GM21515 (cell line): ENCODE measurements at regions not wholly inside any gene's neighbourhood (a gene's known extent, or its start where the extent isn't known, plus 50 kb on each side); places are given as distances from the start of the nearest gene placed in this dataset.
"Not testable (repeated sequence)": the region's sequence is repeated elsewhere in the genome, so short reads cannot be mapped to it uniquely, and the experiment has no call there.

ENCODE experiments used
- ATAC-seq: cut with Tn5 transposase; IDR thresholded peaks from one replicate; pipeline ENCODE4 v1.9.1; 2021; ENCODE audit not compliant: unreplicated experiment

- no peak for ATAC-seq
Observed at GRCh38 chr18:60888071-60888624, 445.1 kb upstream of the CDH20 start.

- ATAC-seq = no peak
Observed at GRCh38 chr18:60889442-60889841, 443.8 kb upstream of the CDH20 start.

- ATAC-seq = no peak
Observed at GRCh38 chr18:60891936-60892335, 441.3 kb upstream of the CDH20 start.

- ATAC-seq = no peak
Observed at GRCh38 chr18:60892441-60892840, 440.8 kb upstream of the CDH20 start.

- ATAC-seq = no peak
Observed at GRCh38 chr18:60892855-60893254, 440.4 kb upstream of the CDH20 start.

- no peak for ATAC-seq
Observed at GRCh38 chr18:60893355-60894097, 439.7 kb upstream of the CDH20 start.

GRCh38 chr18:60894254-60894945 is 438.8 kb upstream of the CDH20 start:
- no peak for ATAC-seq

- no peak for ATAC-seq
Observed at GRCh38 chr18:60895181-60895580, 438.0 kb upstream of the CDH20 start.

- no peak for ATAC-seq
Observed at GRCh38 chr18:60898111-60898510, 435.1 kb upstream of the CDH20 start.

- no peak for ATAC-seq
Observed at GRCh38 chr18:60905699-60906098, 427.5 kb upstream of the CDH20 start.

GRCh38 chr18:60910534-60910933 is 422.7 kb upstream of the CDH20 start:
- ATAC-seq = no peak

- ATAC-seq = no peak
Observed at GRCh38 chr18:60911504-60911903, 421.7 kb upstream of the CDH20 start.

GRCh38 chr18:60915160-60915559 is 418.1 kb upstream of the CDH20 start:
- ATAC-seq = no peak

GRCh38 chr18:60918862-60919261 is 414.4 kb upstream of the CDH20 start:
- ATAC-seq = not testable (repeated sequence)

GRCh38 chr18:60925892-60926291 is 407.3 kb upstream of the CDH20 start:
- ATAC-seq = no peak

GRCh38 chr18:60929966-60930365 is 403.3 kb upstream of the CDH20 start:
- no peak for ATAC-seq

GRCh38 chr18:60935041-60935910 is 398.0 kb upstream of the CDH20 start:
- no peak for ATAC-seq

- no peak for ATAC-seq
Observed at GRCh38 chr18:60936101-60936500, 397.1 kb upstream of the CDH20 start.

- ATAC-seq = no peak
Observed at GRCh38 chr18:60943297-60943696, 389.9 kb upstream of the CDH20 start.

GRCh38 chr18:60950634-60951033 is 382.6 kb upstream of the CDH20 start:
- ATAC-seq = no peak

GRCh38 chr18:60951091-60951490 is 382.1 kb upstream of the CDH20 start:
- ATAC-seq = no peak
